CD14-positive monocyte (primary cell): ENCODE measurements at regions not wholly inside any gene's neighbourhood (a gene's known extent, or its start where the extent isn't known, plus 50 kb on each side); places are given as distances from the start of the nearest gene placed in this dataset.

Experiments used
- DNase-seq, 3 donors: peaks; one replicate each; pipeline ENCODE4 v3.0.0-alpha.2; 2011 to 2022
- H2AFZ ChIP-seq: 2 replicates; pipeline ENCODE4 v1.6.0; 2012; ENCODE audit warnings: mild to moderate bottlenecking, low read depth, low read length, inconsistent platforms; ENCODE audit not compliant: insufficient read depth, poor library complexity, severe bottlenecking
- H3K27ac ChIP-seq, 2 donors: 1 replicate in 1 of 2; 2 replicates in 1 of 2; pipeline ENCODE4 v1.5.1; 2012 to 2013; ENCODE audit warnings: low read length in 2 of 2, control low read depth in 1 of 2, inconsistent platforms in 1 of 2, low read depth in 1 of 2, mild to moderate bottlenecking in 1 of 2
- H3K27me3 ChIP-seq, 2 donors: one replicate each; pipeline versions ENCODE4 v1.6.0 to v1.6.1; 2011 to 2013; ENCODE audit warnings: low read length in 2 of 2; ENCODE audit not compliant: control insufficient read depth in 2 of 2, insufficient read depth in 2 of 2
- H3K36me3 ChIP-seq, 2 donors: replicated peaks in 1 of 2; 1 replicate in 1 of 2; 2 replicates in 1 of 2; pipeline versions ENCODE4 v1.5.1 to v1.6.1; 2012 to 2013; ENCODE audit warnings: low read length in 2 of 2, control low read depth in 1 of 2, inconsistent platforms in 1 of 2, mild to moderate bottlenecking in 1 of 2; ENCODE audit not compliant: insufficient read depth in 2 of 2, control insufficient read depth in 1 of 2
- H3K4me1 ChIP-seq, 2 donors: 1 replicate in 1 of 2; 2 replicates in 1 of 2; pipeline versions ENCODE4 v1.5.1 to v1.6.1; 2012 to 2013; ENCODE audit warnings: low read length in 2 of 2, control low read depth in 1 of 2, inconsistent platforms in 1 of 2, mild to moderate bottlenecking in 1 of 2, moderate library complexity in 1 of 2; ENCODE audit not compliant: insufficient read depth in 2 of 2, control insufficient read depth in 1 of 2
- H3K4me2 ChIP-seq: replicated peaks from 2 replicates; pipeline ENCODE3; 2012; ENCODE audit warnings: low read length, moderate library complexity, mild to moderate bottlenecking; ENCODE audit not compliant: poor library complexity, severe bottlenecking; ENCODE audit errors: extremely low read depth
- H3K4me3 ChIP-seq, 3 experiments: fragments of 200-600 bp in 1 of 3; sonication (generic) in 1 of 3; replicated peaks in 1 of 3; 1 replicate in 2 of 3; 2 replicates in 1 of 3; pipeline ENCODE4 v1.5.1; 2011 to 2013; ENCODE audit warnings: low read length in 3 of 3, mild to moderate bottlenecking in 3 of 3, control low read depth in 2 of 3, low read depth in 2 of 3, inconsistent platforms in 1 of 3, moderate library complexity in 1 of 3
- H3K79me2 ChIP-seq: 2 replicates; pipeline ENCODE4 v1.6.0; 2012; ENCODE audit warnings: mild to moderate bottlenecking, control low read depth, inconsistent platforms, low read length, moderate library complexity; ENCODE audit not compliant: insufficient read depth
- H3K9ac ChIP-seq: 2 replicates; pipeline ENCODE4 v1.6.0; 2017; ENCODE audit warnings: low read length, mild to moderate bottlenecking; ENCODE audit not compliant: insufficient read depth, poor library complexity, severe bottlenecking
- H3K9me3 ChIP-seq, 2 donors: replicated peaks in 1 of 2; 1 replicate in 1 of 2; 2 replicates in 1 of 2; pipeline versions ENCODE4 v1.5.1 to v1.6.1; 2012 to 2013; ENCODE audit warnings: low read length in 2 of 2, control low read depth in 1 of 2; ENCODE audit not compliant: control insufficient read depth in 1 of 2, insufficient read depth in 1 of 2
- H4K20me1 ChIP-seq: 2 replicates; pipeline ENCODE4 v1.6.0; 2012; ENCODE audit warnings: mild to moderate bottlenecking, low read length, control low read depth, moderate library complexity; ENCODE audit not compliant: insufficient read depth
- H3K27ac Mint-ChIP-seq, 7 donors: one replicate each; pipeline ENCODE4 v1.8.0; 2020; ENCODE audit warnings: mild to moderate bottlenecking in 7 of 7, mixed read lengths in 7 of 7, moderate library complexity in 6 of 7, inconsistent platforms in 2 of 7
- H3K27me3 Mint-ChIP-seq, 3 donors: one replicate each; pipeline ENCODE4 v1.8.0; 2021 to 2022; ENCODE audit warnings: low read depth in 3 of 3, mild to moderate bottlenecking in 3 of 3, mixed read lengths in 3 of 3, moderate library complexity in 3 of 3, inconsistent platforms in 1 of 3
- H3K36me3 Mint-ChIP-seq, 2 donors: one replicate each; pipeline ENCODE4 v1.8.0; 2020; ENCODE audit warnings: mixed read lengths in 2 of 2, inconsistent platforms in 1 of 2, mild to moderate bottlenecking in 1 of 2
- H3K4me1 Mint-ChIP-seq: one replicate; pipeline ENCODE4 v1.8.0; 2020; ENCODE audit warnings: mild to moderate bottlenecking, mixed read lengths
- H3K4me3 Mint-ChIP-seq, 2 donors: one replicate each; pipeline ENCODE4 v1.8.0; 2020; ENCODE audit warnings: mild to moderate bottlenecking in 2 of 2, mixed read lengths in 2 of 2, moderate library complexity in 1 of 2
- H3K9me3 Mint-ChIP-seq, 7 donors: one replicate each; pipeline ENCODE4 v1.8.0; 2020 to 2022; ENCODE audit warnings: mixed read lengths in 7 of 7, mild to moderate bottlenecking in 6 of 7, moderate library complexity in 6 of 7, inconsistent platforms in 2 of 7
- WGBS: methylation state at CpG from one replicate; pipeline ENCODE4 v1.1.5; 2013; ENCODE audit warnings: missing lambda C conversion rate; ENCODE audit not compliant: insufficient coverage; 5-methylcytosine and 5-hydroxymethylcytosine counted together
- intact Hi-C, 2 donors: fragments of 100-400 bp; cut with micrococcal nuclease; formaldehyde crosslinking; loops; one replicate each; pipeline versions ENCODE4 v1.15.0 to v1.15.1; 2023
- TF ChIP-seq, protein P1 (sequence below): fragments of 200-600 bp; IDR thresholded peaks from one replicate; pipeline ENCODE4 v1.8.0; 2022; ENCODE audit warnings: antibody characterized with exemption, mild to moderate bottlenecking

GRCh38 chr3:110909839-110910238 is 161.8 kb upstream of the NECTIN3 start:
- Mint-ChIP-seq H3K36me3 (no peaks in the 10 kb centered on the region), H3K9me3 (peaks cover 0 to 8% (median 5%) of the 10 kb centered on the region in 7 donors), H3K4me3 (no peak overlapping the region), H3K27ac (no peak overlapping the region), H3K27me3 (peaks cover 0 to 1% (median 0%) of the 10 kb centered on the region in 3 donors), H3K4me1 (no peaks in the 10 kb centered on the region)
- no peaks in the 10 kb centered on the region for H3K9me3 ChIP-seq
- no peak overlapping the region for H3K4me3 ChIP-seq
- no peak overlapping the region for H3K4me2 ChIP-seq
- no peak overlapping the region for H3K27ac ChIP-seq
- 80% methylated on average over 2 of the region's 2 CpGs for WGBS
- intact Hi-C loops: no loop called here
- no peak overlapping the region for H2AFZ ChIP-seq
- H3K27me3 ChIP-seq: no peaks in the 10 kb centered on the region
- TF ChIP-seq, protein P1, sequence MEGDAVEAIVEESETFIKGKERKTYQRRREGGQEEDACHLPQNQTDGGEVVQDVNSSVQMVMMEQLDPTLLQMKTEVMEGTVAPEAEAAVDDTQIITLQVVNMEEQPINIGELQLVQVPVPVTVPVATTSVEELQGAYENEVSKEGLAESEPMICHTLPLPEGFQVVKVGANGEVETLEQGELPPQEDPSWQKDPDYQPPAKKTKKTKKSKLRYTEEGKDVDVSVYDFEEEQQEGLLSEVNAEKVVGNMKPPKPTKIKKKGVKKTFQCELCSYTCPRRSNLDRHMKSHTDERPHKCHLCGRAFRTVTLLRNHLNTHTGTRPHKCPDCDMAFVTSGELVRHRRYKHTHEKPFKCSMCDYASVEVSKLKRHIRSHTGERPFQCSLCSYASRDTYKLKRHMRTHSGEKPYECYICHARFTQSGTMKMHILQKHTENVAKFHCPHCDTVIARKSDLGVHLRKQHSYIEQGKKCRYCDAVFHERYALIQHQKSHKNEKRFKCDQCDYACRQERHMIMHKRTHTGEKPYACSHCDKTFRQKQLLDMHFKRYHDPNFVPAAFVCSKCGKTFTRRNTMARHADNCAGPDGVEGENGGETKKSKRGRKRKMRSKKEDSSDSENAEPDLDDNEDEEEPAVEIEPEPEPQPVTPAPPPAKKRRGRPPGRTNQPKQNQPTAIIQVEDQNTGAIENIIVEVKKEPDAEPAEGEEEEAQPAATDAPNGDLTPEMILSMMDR: no peak
- no peaks in the 10 kb centered on the region for H3K36me3 ChIP-seq
- no peaks in the 10 kb centered on the region for H3K79me2 ChIP-seq
- no peaks in the 10 kb centered on the region for H4K20me1 ChIP-seq
- H3K9ac ChIP-seq: no peak overlapping the region
- no peaks in the 10 kb centered on the region for H3K4me1 ChIP-seq
- no peak for DNase-seq

DNA sequence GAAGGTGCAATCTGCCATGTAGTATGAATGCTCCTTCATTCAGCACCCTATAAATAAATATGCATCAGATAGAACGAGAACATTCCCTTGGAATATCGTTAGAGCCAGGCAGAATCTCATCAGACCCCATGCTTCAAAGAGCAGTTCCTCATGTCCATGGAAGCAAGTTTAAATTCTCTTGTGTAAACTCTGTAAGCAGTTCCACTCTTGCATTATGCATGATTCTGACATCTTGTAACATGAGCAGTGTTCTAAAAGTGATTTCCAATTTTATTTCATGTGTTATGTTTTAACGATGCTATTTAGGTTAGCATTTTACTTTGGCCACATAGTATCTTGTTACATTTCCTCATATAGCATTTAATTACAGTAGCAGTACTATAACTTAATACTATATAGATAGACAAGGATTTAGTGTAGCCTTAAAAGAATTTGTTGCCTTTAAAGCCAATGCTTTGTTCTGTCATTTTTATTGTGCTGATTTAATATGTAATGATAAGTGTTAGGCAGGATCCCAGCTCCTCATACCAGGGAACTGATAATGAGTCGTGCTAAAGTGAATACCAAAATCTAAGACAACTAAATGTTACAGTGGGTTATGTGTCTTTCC is 161.2 kb upstream of the NECTIN3 start:
- TF ChIP-seq, protein P1: no peak
- no peak overlapping the region for H3K4me2 ChIP-seq
- intact Hi-C loops: no loop called here
- Mint-ChIP-seq H3K27ac (no peak overlapping the region), H3K27me3 (peaks cover 0 to 1% (median 0%) of the 10 kb centered on the region in 3 donors), H3K36me3 (no peaks in the 10 kb centered on the region), H3K4me3 (no peak overlapping the region), H3K4me1 (no peaks in the 10 kb centered on the region), H3K9me3 (peaks cover 2 to 8% (median 2%) of the 10 kb centered on the region in 7 donors)
- H3K4me3 ChIP-seq: no peak overlapping the region
- H2AFZ ChIP-seq: no peak overlapping the region
- no peak overlapping the region for H3K27ac ChIP-seq
- no peaks in the 10 kb centered on the region for H3K79me2 ChIP-seq
- H3K9me3 ChIP-seq: no peaks in the 10 kb centered on the region
- WGBS: 100% methylated on average over 2 of the region's 4 CpGs
- H3K27me3 ChIP-seq: no peaks in the 10 kb centered on the region
- H3K36me3 ChIP-seq: no peaks in the 10 kb centered on the region
- no peak for DNase-seq
- H3K9ac ChIP-seq: no peak overlapping the region
- no peaks in the 10 kb centered on the region for H3K4me1 ChIP-seq
- no peaks in the 10 kb centered on the region for H4K20me1 ChIP-seq
